HEK293 (cell line): ENCODE measurements at regions not wholly inside any gene's neighbourhood (a gene's known extent, or its start where the extent isn't known, plus 50 kb on each side); places are given as distances from the start of the nearest gene placed in this dataset.

Source experiments
- CTCF ChIA-PET: fragments of 350-600 bp; formaldehyde crosslinking; extraction: SDS; loops from one replicate; lab custom pipeline; 2021; ENCODE audit warnings: antibody characterized with exemption; lab: Yijun Ruan, JAX
- POLR2A ChIA-PET: fragments of 300-600 bp; formaldehyde crosslinking; extraction: SDS; loops from one replicate; lab custom pipeline; 2020; ENCODE audit warnings: antibody characterized with exemption, inconsistent platforms; lab: Yijun Ruan, JAX
- H3K27ac ChIP-seq: fragments of 200-500 bp; sonication (Bioruptor generic); 2 replicates; pipeline ENCODE4 v1.5.1; 2014; ENCODE audit warnings: low read depth, low read length, control low read depth, inconsistent platforms; ENCODE audit errors: extremely low read depth
- H3K36me3 ChIP-seq, 2 experiments: fragments of 200-500 bp in 1 of 2; sonication (Bioruptor generic) in 1 of 2; 1 replicate in 1 of 2; 2 replicates in 1 of 2; pipeline ENCODE4 v1.5.1; 2014 to 2017; ENCODE audit warnings: inconsistent platforms in 2 of 2, low read length in 2 of 2; ENCODE audit not compliant: control insufficient read depth in 2 of 2, insufficient read depth in 1 of 2
- H3K4me1 ChIP-seq: fragments of 200-500 bp; sonication (Bioruptor generic); 2 replicates; pipeline ENCODE4 v1.5.1; 2014; ENCODE audit warnings: mild to moderate bottlenecking, low read length, inconsistent platforms; ENCODE audit not compliant: control insufficient read depth, insufficient read depth
- H3K4me3 ChIP-seq: 2 replicates; pipeline ENCODE4 v1.5.1; 2011; ENCODE audit warnings: low read depth, mild to moderate bottlenecking, control low read depth, low read length, moderate library complexity
- H3K9me3 ChIP-seq: fragments of 200-500 bp; sonication (Bioruptor generic); 2 replicates; pipeline ENCODE4 v1.5.1; 2014; ENCODE audit warnings: low read depth, low read length, inconsistent platforms; ENCODE audit not compliant: control insufficient read depth, insufficient read depth
- CTCF ChIP-seq: fragments of 450-650 bp; formaldehyde crosslinking; IDR thresholded peaks from 2 replicates; pipeline ENCODE4 v1.5.1; 2016; ENCODE audit warnings: missing biosample characterization, missing genetic modification characterization
- GLIS2 ChIP-seq: fragments of 450-650 bp; formaldehyde crosslinking; IDR thresholded peaks from 2 replicates; pipeline ENCODE4 v1.5.1; 2016; ENCODE audit warnings: missing biosample characterization, missing genetic modification characterization
- HOXD13 ChIP-seq: sonication (generic); formaldehyde crosslinking; IDR thresholded peaks from 2 replicates; pipeline ENCODE4 v1.8.0; 2022; ENCODE audit warnings: missing genetic modification reagents, borderline replicate concordance
- MZF1 ChIP-seq: fragments of 450-650 bp; formaldehyde crosslinking; IDR thresholded peaks from 2 replicates; pipeline ENCODE4 v1.5.1; 2017; ENCODE audit warnings: missing biosample characterization, missing genetic modification characterization, borderline replicate concordance
- PBX3 ChIP-seq: sonication (generic); formaldehyde crosslinking; IDR thresholded peaks from 2 replicates; pipeline ENCODE4 v1.8.1; 2022; ENCODE audit warnings: mild to moderate bottlenecking, moderate library complexity, missing genetic modification reagents
- SP7 ChIP-seq: fragments of 450-650 bp; formaldehyde crosslinking; IDR thresholded peaks from 2 replicates; pipeline ENCODE4 v1.5.1; 2016; ENCODE audit warnings: missing biosample characterization, missing genetic modification characterization
- ZBTB21 ChIP-seq: fragments of 450-650 bp; formaldehyde crosslinking; IDR thresholded peaks from 2 replicates; pipeline ENCODE4 v1.5.1; 2017; ENCODE audit warnings: missing biosample characterization, missing genetic modification characterization
- ZFHX2 ChIP-seq: fragments of 450-650 bp; formaldehyde crosslinking; conservative IDR thresholded peaks from 2 replicates; pipeline ENCODE4 v1.5.1; 2016; ENCODE audit warnings: missing biosample characterization, missing genetic modification characterization
- ZFP41 ChIP-seq: fragments of 450-650 bp; formaldehyde crosslinking; IDR thresholded peaks from 2 replicates; pipeline ENCODE4 v1.5.1; 2016; ENCODE audit warnings: missing biosample characterization, missing genetic modification characterization, borderline replicate concordance
- ZNF114 ChIP-seq: fragments of 450-650 bp; formaldehyde crosslinking; IDR thresholded peaks from 2 replicates; pipeline ENCODE4 v1.5.0; 2017; ENCODE audit warnings: missing biosample characterization, missing genetic modification characterization
- ZNF174 ChIP-seq: fragments of 450-650 bp; formaldehyde crosslinking; IDR thresholded peaks from 2 replicates; pipeline ENCODE4 v1.5.0; 2017; ENCODE audit warnings: missing biosample characterization, mild to moderate bottlenecking, missing genetic modification characterization
- ZNF221 ChIP-seq: fragments of 450-650 bp; formaldehyde crosslinking; IDR thresholded peaks from 2 replicates; pipeline ENCODE4 v1.5.1; 2017; ENCODE audit warnings: missing biosample characterization, missing genetic modification characterization, borderline replicate concordance
- ZNF37A ChIP-seq: fragments of 450-650 bp; IDR thresholded peaks from 2 replicates; pipeline ENCODE4 v1.5.1; 2018; ENCODE audit warnings: missing biosample characterization, missing genetic modification characterization
- ZNF416 ChIP-seq: fragments of 450-650 bp; formaldehyde crosslinking; IDR thresholded peaks from 2 replicates; pipeline ENCODE4 v1.5.1; 2016; ENCODE audit warnings: missing biosample characterization, missing genetic modification characterization
- ZNF449 ChIP-seq: fragments of 450-650 bp; formaldehyde crosslinking; IDR thresholded peaks from 2 replicates; pipeline ENCODE4 v1.5.1; 2017; ENCODE audit warnings: missing biosample characterization, mild to moderate bottlenecking, missing genetic modification characterization, moderate library complexity
- ZNF558 ChIP-seq: fragments of 450-650 bp; formaldehyde crosslinking; IDR thresholded peaks from 2 replicates; pipeline ENCODE4 v1.5.1; 2016; ENCODE audit warnings: missing biosample characterization, missing genetic modification characterization
- ZNF560 ChIP-seq: fragments of 450-650 bp; formaldehyde crosslinking; IDR thresholded peaks from 2 replicates; pipeline ENCODE4 v1.5.1; 2017; ENCODE audit warnings: missing biosample characterization, missing genetic modification characterization, borderline replicate concordance
- ZNF626 ChIP-seq: fragments of 450-650 bp; sonication (Bioruptor Pico); formaldehyde crosslinking; IDR thresholded peaks from 2 replicates; pipeline ENCODE4 v1.5.1; 2018; ENCODE audit warnings: missing biosample characterization, missing genetic modification characterization, inconsistent platforms
- ZNF664 ChIP-seq: fragments of 450-650 bp; formaldehyde crosslinking; IDR thresholded peaks from 2 replicates; pipeline ENCODE4 v1.5.1; 2016; ENCODE audit warnings: missing biosample characterization, missing genetic modification characterization
- ZNF776 ChIP-seq: fragments of 450-650 bp; formaldehyde crosslinking; IDR thresholded peaks from 2 replicates; pipeline ENCODE4 v1.5.0; 2017; ENCODE audit warnings: missing biosample characterization, missing genetic modification characterization, borderline replicate concordance
- ZNF837 ChIP-seq: fragments of 450-650 bp; formaldehyde crosslinking; IDR thresholded peaks from 2 replicates; pipeline ENCODE4 v1.5.1; 2016; ENCODE audit warnings: missing biosample characterization, missing genetic modification characterization
- ZNF843 ChIP-seq: fragments of 450-650 bp; formaldehyde crosslinking; IDR thresholded peaks from 2 replicates; pipeline ENCODE4 v1.5.1; 2016; ENCODE audit warnings: missing biosample characterization, missing genetic modification characterization
- TF ChIP-seq, protein P1 (sequence below): fragments of 450-650 bp; formaldehyde crosslinking; IDR thresholded peaks from 2 replicates; pipeline ENCODE4 v1.5.1; 2016; ENCODE audit warnings: missing biosample characterization, missing genetic modification characterization

- CTCF ChIA-PET = no interaction called here
These were observed 323.1 kb upstream of the CBLB start for GRCh38 chr3:106191913-106192312.

DNA sequence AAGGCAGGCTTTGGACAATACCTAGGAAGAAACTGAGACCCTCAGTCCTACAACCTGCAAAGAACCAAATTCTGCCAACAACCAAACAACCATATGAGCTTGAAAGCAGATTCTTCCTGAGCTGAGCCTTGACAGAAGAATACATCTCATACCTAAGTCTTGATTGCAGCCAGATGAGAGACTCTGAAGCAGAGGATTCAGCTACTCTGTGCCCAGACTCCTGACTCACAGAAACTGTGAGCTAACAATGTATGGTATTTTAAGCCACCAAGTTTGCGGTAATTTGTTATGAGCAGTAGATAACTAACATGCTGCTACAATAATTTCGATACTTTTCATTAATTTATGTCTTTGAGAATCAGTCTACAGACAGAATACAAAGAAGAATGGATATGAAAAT is 325.1 kb upstream of the CBLB start:
- POLR2A ChIA-PET = no interaction called here
- TF ChIP-seq ZNF558 (tag by site-specific recombination) (no peak), ZNF843 (tag by site-specific recombination) (no peak), ZFP41 (no peak), ZNF626 (tag by site-specific recombination) (no peak), ZNF560 (no peak), GLIS2 (tag by site-specific recombination) (no peak), ZFHX2 (no peak), ZNF449 (tag by site-specific recombination) (no peak), HOXD13 (CRISPR knock-in tag) (no peak), ZNF837 (no peak)
- TF ChIP-seq, all 188 proteins: peak for 0
- no peak overlapping the region for H3K27ac ChIP-seq
- no peak overlapping the region for H3K4me3 ChIP-seq
- no peaks in the 10 kb centered on the region for H3K4me1 ChIP-seq
- H3K9me3 ChIP-seq = no peaks in the 10 kb centered on the region
- no peaks in the 10 kb centered on the region for H3K36me3 ChIP-seq
- CTCF ChIA-PET = interaction anchor here (0.6 kb wide), 1 partner anchor 669 kb away, joined by 4 read pairs; no protein-coding TSS in a partner anchor

More at GRCh38 chr3:106191913-106192312, 323.1 kb upstream of the CBLB start:
- TF ChIP-seq ZNF221 (tag by site-specific recombination) (no peak), ZNF776 (tag by site-specific recombination) (no peak), ZNF416 (tag by site-specific recombination) (no peak), PBX3 (CRISPR knock-in tag) (no peak), ZBTB21 (no peak), SP7 (tag by site-specific recombination) (no peak), ZNF449 (tag by site-specific recombination) (no peak), ZNF174 (tag by site-specific recombination) (no peak), ZNF114 (tag by site-specific recombination) (no peak), ZNF843 (tag by site-specific recombination) (no peak), MZF1 (tag by site-specific recombination) (no peak), ZNF37A (tag by site-specific recombination) (no peak), CTCF (tag by site-specific recombination) (no peak), ZNF664 (tag by site-specific recombination) (no peak)
- TF ChIP-seq, protein P1, sequence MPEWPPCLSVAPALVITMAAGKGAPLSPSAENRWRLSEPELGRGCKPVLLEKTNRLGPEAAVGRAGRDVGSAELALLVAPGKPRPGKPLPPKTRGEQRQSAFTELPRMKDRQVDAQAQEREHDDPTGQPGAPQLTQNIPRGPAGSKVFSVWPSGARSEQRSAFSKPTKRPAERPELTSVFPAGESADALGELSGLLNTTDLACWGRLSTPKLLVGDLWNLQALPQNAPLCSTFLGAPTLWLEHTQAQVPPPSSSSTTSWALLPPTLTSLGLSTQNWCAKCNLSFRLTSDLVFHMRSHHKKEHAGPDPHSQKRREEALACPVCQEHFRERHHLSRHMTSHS (tag by site-specific recombination) = no peak
- Histone ChIP-seq H3K36me3 (no peaks in the 10 kb centered on the region), H3K27ac (no peak overlapping the region), H3K4me3 (no peak overlapping the region), H3K4me1 (no peaks in the 10 kb centered on the region), H3K9me3 (no peaks in the 10 kb centered on the region)
- POLR2A ChIA-PET = no interaction called here
